ENCODE measurements at regions not wholly inside any gene's neighbourhood (a gene's known extent, or its start where the extent isn't known, plus 50 kb on each side); places are given as distances from the start of the nearest gene placed in this dataset.

DNA sequence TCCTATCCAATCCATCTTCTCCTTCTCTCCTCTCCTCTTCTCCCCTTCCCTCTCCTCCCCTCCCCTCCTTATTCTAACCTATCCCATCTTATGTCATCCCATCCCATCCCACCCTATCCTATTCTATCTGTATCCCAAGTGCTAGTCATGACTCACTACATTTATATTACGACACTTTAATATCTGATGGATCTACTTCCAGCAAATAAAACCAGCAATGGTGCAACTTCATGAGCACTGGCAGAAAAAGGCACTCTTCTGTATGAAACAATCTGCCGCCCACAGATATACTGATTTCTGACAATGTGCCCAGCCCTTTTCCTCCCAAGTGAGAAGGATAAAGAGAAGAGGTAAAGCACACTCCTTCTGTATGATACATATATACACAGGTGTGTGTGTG is 86.6 kb upstream of the ANKH start:
- Histone ChIP-seq H3K4me1 (no peaks in the 10 kb centered on the region), H3K9me3 (replicated peaks) (no peaks in the 10 kb centered on the region), H3K4me3 (no peak overlapping the region), H3K27ac (no peak overlapping the region), H3K27me3 (no peaks in the 10 kb centered on the region), H3K36me3 (no peaks in the 10 kb centered on the region)
- no peak for DNase-seq

DNA sequence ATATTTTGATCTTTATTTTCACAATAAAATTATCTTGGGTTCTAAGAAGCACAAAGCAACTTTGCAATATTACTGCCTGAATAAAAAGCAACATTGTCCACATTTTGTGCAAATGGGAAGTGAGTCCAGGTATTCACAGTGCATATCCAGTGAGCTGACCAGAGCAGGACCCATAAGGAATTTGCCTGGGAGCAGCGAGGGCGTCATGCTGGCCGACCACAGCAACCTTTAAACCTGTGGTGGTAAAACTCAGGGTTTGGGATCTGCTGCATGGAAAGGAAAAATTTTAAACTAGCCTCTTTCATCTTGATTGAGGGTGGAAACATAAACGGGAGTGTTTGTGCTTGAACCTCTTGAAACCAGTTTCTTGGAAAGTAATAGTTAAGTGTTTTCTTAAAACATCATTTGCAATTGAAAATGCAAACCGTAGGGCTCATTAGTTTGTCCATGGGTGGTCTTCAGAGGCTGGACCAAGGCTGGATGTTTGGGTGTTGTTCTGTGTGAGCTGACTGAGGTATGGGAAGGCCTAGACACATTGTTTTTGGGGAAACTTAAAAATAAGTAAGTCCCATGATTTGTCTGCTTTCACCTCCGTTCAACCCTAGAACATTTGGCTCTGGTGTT is 85.0 kb upstream of the ANKH start:
- H3K36me3 ChIP-seq = no peaks in the 10 kb centered on the region
- H3K4me3 ChIP-seq = no peak overlapping the region
- no peaks in the 10 kb centered on the region for H3K27me3 ChIP-seq
- DNase-seq = no peak
- no peaks in the 10 kb centered on the region for H3K9me3 ChIP-seq (replicated peaks)
- H3K4me1 ChIP-seq = no peaks in the 10 kb centered on the region
- H3K27ac ChIP-seq = no peak overlapping the region

DNA sequence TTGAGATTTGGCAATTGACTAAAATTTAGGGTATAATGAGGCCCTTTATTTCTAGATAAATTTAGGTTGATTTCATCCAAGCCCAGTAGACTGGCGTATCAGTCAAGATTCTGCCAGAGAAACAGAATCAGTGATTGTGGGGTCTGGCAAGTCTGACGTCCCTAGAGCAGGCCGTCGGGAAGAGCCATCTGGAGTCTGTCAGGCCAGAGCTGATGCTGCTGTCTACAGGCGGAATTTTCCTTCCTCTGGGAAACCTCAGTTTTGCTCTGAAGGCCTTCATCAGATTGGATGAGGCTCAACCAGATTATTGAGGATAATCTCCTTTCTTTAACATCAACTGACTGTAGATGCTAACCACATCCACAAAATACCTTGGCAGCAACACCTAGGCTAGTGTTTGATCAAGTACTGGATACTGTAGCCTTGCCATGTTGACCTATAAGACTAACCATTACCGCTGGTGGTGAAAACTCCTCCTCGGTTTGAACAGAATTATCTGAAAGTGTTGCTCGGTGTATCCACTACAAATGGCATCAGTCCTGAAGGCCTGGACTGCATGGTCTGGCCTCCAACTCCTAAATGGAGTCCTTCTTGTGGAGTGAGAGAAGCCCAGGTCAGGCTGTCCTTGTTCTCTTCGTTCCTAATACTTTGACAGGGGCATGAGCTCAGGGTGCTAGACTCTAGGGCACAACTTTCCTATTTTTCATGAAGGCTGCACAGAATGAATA is 83.2 kb upstream of the ANKH start:
- no peaks in the 10 kb centered on the region for H3K4me1 ChIP-seq
- no peaks in the 10 kb centered on the region for H3K9me3 ChIP-seq (replicated peaks)
- H3K36me3 ChIP-seq = no peaks in the 10 kb centered on the region
- H3K27ac ChIP-seq = no peak overlapping the region
- no peak overlapping the region for H3K4me3 ChIP-seq
- DNase-seq = no peak
- no peaks in the 10 kb centered on the region for H3K27me3 ChIP-seq

DNA sequence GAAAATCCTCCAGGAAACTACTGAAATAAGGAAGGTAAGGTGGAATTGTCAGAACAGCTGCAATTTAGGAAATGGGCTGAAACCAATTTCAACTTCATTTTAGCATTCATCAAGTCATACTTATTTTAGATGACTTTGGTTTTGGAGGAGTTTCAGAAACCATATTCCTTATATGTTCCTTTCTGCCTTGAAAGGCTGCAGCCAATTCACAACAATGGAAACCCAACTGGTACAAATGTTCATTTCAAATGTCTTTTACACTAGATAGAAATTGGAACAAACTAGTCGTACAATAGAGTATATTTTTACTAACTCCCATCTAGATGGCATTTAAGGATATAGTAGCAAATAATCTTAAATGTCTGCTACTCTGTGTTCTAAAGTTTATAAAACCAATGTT is 82.6 kb upstream of the ANKH start:
- H3K27ac ChIP-seq = no peak overlapping the region
- DNase-seq = no peak
- H3K4me3 ChIP-seq = no peak overlapping the region
- no peaks in the 10 kb centered on the region for H3K4me1 ChIP-seq
- H3K27me3 ChIP-seq = no peaks in the 10 kb centered on the region
- no peaks in the 10 kb centered on the region for H3K36me3 ChIP-seq
- H3K9me3 ChIP-seq (replicated peaks) = no peaks in the 10 kb centered on the region

DNA sequence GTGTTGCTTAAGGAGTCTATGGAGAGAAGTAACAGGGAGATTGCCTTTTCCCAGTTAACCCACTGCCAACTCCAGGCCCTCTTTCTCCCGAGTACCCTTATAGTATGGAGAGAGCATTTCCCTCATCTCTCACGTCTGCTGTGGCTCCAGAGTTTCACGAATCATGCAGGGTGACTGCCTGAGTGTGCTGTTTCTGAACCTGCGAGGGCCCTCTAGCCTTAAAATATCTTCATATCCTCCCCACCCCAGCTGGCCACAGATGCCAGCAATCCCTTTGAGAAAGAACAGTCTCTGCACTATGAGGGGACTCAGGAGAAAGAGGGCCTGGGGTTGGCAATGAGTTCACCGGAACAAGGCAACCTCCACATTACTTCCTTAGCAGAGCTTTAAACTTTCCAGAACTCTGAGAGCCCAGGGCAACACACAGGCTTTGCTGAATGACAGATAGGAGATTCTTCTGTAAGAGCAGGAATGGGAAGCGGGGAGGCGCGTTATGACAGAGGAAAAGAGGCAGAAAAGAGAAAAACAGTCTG is 81.6 kb upstream of the ANKH start:
- no peak for DNase-seq
- Histone ChIP-seq H3K4me1 (no peaks in the 10 kb centered on the region), H3K27ac (no peak overlapping the region)

DNA sequence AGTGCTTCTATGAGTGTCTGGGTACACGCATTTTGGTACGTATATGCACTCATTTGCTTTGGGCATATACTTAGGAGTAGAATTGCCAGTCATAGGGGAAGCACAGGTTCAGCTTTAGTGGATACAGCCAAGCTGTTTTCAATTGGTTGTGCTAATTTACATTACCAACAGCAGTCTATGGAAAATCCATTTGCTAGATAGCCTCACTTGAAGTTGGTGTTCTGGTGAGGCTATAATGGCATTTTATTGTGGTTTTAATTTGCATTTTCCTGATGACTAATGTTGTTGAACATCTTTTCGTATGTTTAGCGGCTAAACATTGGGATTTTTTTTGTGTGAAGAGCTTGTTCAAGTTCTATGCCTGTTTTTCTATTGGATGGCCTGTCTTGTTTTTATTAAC is 76.8 kb upstream of the ANKH start:
- Histone ChIP-seq H3K27me3 (no peaks in the 10 kb centered on the region), H3K27ac (no peak overlapping the region), H3K4me1 (no peaks in the 10 kb centered on the region), H3K36me3 (no peaks in the 10 kb centered on the region), H3K4me3 (no peak overlapping the region), H3K9me3 (replicated peaks) (no peaks in the 10 kb centered on the region)
- no peak for DNase-seq

More for the DNA sequence above, 81.6 kb upstream of the ANKH start:
- Histone ChIP-seq H3K9me3 (replicated peaks) (no peaks in the 10 kb centered on the region), H3K27me3 (no peaks in the 10 kb centered on the region), H3K4me3 (no peak overlapping the region), H3K36me3 (no peaks in the 10 kb centered on the region)

DNA sequence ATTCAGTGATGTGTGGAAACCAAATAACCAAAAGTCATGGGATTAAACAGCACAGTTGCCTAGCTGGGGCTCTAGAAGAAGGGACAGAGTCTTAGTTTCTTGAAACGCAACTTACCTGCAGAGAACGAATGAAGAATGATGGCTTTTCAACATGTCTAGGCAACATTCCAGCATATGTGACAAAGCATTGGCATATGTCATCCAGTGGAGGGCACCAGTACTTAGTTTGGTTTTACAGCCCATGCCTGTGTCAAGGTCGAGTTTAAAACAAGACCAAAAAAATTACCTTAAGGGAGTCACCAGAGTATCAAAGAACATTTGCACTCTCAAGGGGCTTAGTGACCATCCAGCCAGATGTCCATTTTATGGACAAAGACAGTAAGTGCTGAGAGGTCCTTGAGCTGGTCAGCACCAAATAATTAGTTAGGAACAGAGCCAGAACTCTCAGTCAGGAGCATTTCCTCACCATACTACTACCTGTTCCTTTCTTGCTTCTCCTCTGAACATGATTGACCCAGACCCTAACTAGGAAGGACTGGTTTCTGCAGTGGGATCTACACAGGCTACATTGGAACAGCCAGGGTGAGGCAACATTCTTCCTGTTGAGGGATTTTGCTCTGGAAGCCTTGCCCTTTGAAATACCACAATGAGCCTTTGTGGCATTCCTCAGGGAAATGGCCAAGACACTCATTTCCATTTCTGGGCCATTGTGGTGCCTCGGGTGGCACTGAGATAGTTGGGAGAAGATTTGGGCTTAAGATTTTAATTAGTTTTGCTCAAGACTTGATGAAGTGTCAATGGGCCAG is 75.4 kb upstream of the ANKH start:
- Histone ChIP-seq H3K36me3 (no peaks in the 10 kb centered on the region), H3K9me3 (replicated peaks) (no peaks in the 10 kb centered on the region), H3K27ac (no peak overlapping the region), H3K4me3 (no peak overlapping the region), H3K4me1 (no peaks in the 10 kb centered on the region), H3K27me3 (no peaks in the 10 kb centered on the region)
- DNase-seq = no peak

DNA sequence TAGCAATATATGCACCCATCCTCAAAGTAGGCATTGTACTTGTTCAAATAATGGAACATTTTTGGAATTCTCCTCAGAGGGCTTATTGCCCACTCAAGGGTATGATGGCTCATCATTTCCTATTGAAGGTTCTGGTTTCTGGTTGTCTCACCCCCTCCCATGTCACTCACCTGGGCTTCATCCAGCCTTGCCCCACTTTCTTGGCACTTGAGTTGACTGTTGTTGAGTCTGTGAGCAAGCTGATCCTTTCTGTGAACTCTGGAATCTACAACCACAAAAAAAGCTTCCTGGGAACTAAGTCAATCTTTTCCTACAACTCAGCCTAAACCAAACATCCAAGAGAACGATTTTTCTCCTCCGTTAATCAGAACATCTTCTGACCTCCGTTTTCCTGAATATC is 73.9 kb upstream of the ANKH start:
- no peaks in the 10 kb centered on the region for H3K4me1 ChIP-seq
- H3K4me3 ChIP-seq = no peak overlapping the region
- H3K27me3 ChIP-seq = no peaks in the 10 kb centered on the region
- no peaks in the 10 kb centered on the region for H3K36me3 ChIP-seq
- no peak overlapping the region for H3K27ac ChIP-seq
- DNase-seq = no peak
- H3K9me3 ChIP-seq (replicated peaks) = no peaks in the 10 kb centered on the region

DNA sequence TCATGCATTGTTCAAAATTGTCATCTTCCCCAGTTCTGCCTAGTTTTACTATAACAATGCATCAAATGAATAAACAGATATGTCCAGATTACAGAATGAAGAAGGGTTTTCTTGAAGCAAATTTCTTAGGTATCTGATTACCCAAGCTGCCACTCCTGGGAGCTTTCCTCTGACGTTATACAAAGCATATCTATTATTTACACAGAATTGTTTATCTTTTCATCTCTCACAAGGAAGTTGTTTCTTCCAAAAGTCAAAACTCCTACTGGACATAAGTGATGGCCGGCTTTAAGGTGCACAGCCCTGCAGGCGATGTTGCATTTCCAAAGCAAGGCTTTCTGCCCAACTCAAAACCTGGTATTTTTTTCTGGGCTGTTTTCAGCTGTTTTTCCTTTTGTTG is 73.4 kb upstream of the ANKH start:
- H3K9me3 ChIP-seq (replicated peaks) = no peaks in the 10 kb centered on the region
- no peaks in the 10 kb centered on the region for H3K36me3 ChIP-seq
- H3K4me3 ChIP-seq = no peak overlapping the region
- no peaks in the 10 kb centered on the region for H3K27me3 ChIP-seq
- no peaks in the 10 kb centered on the region for H3K4me1 ChIP-seq
- no peak overlapping the region for H3K27ac ChIP-seq
- DNase-seq = no peak

DNA sequence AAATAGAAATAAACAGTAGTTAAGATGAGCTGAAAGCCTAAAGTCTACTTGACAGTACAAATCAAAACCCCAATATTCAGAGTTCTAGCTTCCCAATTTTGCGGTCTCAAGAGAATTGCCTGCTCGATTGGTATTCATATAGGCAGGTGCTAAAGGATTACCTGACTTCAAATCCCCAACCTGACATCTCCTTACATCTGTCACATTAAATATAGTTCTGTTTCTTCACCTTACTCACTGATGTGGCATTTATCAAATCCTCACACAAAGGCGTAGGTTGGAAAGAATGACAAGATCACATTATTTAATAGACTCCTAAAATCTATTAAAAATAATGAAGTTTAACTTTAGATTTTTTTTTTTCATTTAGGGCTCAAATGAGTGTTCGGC is 72.8 kb upstream of the ANKH start:
- Histone ChIP-seq H3K27ac (no peak overlapping the region), H3K4me3 (no peak overlapping the region), H3K9me3 (replicated peaks) (no peaks in the 10 kb centered on the region), H3K36me3 (no peaks in the 10 kb centered on the region), H3K27me3 (no peaks in the 10 kb centered on the region), H3K4me1 (no peaks in the 10 kb centered on the region)
- DNase-seq = no peak

DNA sequence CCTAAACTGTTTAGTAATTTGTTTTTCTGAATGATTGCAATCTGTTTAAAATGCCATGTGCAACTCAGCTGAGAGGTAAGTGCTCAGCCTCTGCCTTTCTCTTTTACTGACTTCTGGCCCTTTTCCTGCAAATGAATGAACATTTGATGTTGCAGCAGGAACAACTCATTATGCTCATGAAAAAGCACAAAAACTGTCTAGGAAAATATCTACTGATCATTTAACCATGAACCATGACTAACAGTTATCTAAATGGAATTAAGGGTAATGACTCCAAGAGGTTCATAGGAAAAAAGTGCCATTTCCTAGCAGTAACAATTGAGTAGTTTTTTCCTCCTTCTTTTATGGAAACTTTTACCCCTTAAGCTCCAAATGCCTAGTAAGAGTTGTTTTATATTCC is 70.6 kb upstream of the ANKH start:
- Histone ChIP-seq H3K9me3 (replicated peaks) (no peaks in the 10 kb centered on the region), H3K4me3 (no peak overlapping the region), H3K27ac (no peak overlapping the region), H3K27me3 (no peaks in the 10 kb centered on the region), H3K36me3 (no peaks in the 10 kb centered on the region), H3K4me1 (no peaks in the 10 kb centered on the region)
- DNase-seq = no peak

DNA sequence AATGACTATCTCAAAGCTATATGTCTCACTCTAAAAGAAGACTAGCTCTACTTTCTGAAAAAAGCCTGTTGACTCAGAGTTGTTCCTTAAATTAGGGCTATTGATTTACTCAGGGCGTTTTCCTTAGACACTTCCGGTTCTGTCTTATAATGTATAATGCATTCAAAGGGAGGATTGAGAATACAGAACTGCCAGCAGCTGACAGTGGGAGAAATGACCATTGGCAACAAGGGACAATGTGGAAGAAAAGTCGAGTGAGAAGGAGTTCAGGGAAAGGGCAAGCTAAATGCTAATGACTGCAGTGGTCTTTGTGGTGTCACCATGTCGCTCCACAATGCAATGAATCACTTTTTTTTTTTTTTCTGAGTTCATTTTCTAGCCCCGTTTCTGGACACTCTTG is 65.7 kb upstream of the ANKH start:
- H3K4me1 ChIP-seq = no peaks in the 10 kb centered on the region
- no peak overlapping the region for H3K27ac ChIP-seq
- DNase-seq = no peak
- no peaks in the 10 kb centered on the region for H3K36me3 ChIP-seq
- no peaks in the 10 kb centered on the region for H3K27me3 ChIP-seq
- H3K9me3 ChIP-seq (replicated peaks) = no peaks in the 10 kb centered on the region
- no peak overlapping the region for H3K4me3 ChIP-seq

DNA sequence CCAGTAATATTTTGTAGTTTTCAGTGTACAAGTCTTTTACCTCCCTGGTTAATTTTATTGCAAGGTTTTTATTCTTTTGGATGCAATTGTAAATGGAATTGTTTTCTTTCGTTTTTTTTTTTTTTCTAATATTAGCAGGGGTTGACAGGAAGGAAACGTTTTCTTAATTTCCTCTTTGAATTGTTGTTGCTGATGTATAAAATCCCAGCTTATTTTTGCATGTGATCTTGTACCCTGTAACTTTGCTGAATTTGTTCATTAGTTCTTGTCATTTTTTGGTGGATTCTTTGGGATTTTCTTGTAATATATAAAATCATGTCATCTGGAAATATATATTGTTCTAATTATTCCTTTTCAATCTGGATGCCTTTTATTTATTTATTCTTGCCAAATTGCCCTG is 65.0 kb upstream of the ANKH start:
- Histone ChIP-seq H3K9me3 (replicated peaks) (no peaks in the 10 kb centered on the region), H3K4me1 (no peaks in the 10 kb centered on the region), H3K36me3 (no peaks in the 10 kb centered on the region), H3K27me3 (no peaks in the 10 kb centered on the region), H3K27ac (no peak overlapping the region), H3K4me3 (no peak overlapping the region)
- no peak for DNase-seq

DNA sequence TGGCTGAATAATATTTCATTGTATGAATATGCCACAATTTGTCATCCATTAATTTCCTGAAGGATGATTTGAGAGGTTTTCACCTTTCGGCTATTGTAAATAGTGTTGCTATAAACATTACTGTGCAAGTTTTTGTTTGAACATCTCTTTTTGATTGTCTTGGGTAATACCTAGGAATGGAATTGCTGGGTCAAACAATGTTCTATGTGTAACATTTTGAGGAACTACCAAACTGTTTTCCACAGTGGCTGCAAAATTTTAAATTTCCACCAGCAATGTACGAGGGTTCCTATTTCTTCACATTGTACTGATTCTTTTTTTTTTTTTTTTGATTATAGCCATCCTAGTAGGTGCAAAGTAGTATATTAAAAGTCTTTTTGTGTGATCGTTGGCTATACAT is 63.8 kb upstream of the ANKH start:
- Histone ChIP-seq H3K4me3 (no peak overlapping the region), H3K27ac (no peak overlapping the region), H3K36me3 (no peaks in the 10 kb centered on the region), H3K27me3 (no peaks in the 10 kb centered on the region), H3K4me1 (no peaks in the 10 kb centered on the region), H3K9me3 (replicated peaks) (no peaks in the 10 kb centered on the region)
- no peak for DNase-seq

DNA sequence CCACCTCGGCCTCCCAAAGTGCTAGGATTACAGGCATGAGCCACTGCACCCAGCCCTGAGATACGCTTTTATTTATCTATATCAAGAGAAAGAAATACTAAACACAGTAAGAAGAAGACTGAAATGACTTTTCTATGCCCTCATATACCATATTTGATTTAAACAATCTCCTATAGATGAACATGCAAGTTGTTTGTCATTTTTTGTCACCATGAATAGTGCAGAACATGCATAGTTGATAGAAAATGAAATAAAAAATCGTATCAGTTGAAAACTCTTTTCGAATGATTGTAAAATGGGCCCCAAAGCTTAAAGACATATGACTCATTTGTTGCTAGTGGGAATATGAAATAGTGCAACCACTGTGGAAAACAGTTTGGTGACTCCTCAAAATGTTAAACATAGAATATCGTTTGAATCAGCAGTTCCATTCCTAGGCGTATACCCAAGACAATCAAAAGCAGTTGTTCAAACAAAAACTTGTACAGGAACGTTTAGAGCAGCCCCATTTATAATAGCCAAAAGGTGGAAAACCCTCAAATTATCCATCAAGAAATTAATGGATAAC is 61.4 kb upstream of the ANKH start:
- H3K4me1 ChIP-seq = no peaks in the 10 kb centered on the region
- H3K36me3 ChIP-seq = no peaks in the 10 kb centered on the region
- no peak overlapping the region for H3K4me3 ChIP-seq
- no peaks in the 10 kb centered on the region for H3K27me3 ChIP-seq
- DNase-seq = no peak
- no peaks in the 10 kb centered on the region for H3K9me3 ChIP-seq (replicated peaks)
- H3K27ac ChIP-seq = no peak overlapping the region

All from SJCRH30 (cell line).